ENCODE measurements at regions not wholly inside any gene's neighbourhood (a gene's known extent, or its start where the extent isn't known, plus 50 kb on each side); places are given as distances from the start of the nearest gene placed in this dataset.
"Not testable (repeated sequence)": the region's sequence is repeated elsewhere in the genome, so short reads cannot be mapped to it uniquely, and the experiment has no call there.

GRCh38 chr1:78284354-78284753 lies 206.4 kb upstream of the PTGFR start:
- in situ Hi-C loops (cut with HindIII; ENCODE audit: low pct_unique_long_range_greater_than_20kb, low sequenced_read_pairs): no loop called here
- no peak for DNase-seq (ENCODE audit: low read depth in 1 of 2, low spot score in 1 of 2)
- no peak for TF ChIP-seq JUND (IDR thresholded peaks at IDR 0.05; ENCODE audit: low read depth)

GRCh38 chr1:78286686-78287085 lies 204.1 kb upstream of the PTGFR start:
- in situ Hi-C loops (cut with HindIII; ENCODE audit: low pct_unique_long_range_greater_than_20kb, low sequenced_read_pairs): no loop called here
- DNase-seq (ENCODE audit: low read depth in 1 of 2, low spot score in 1 of 2): no peak
- no peak for TF ChIP-seq JUND (IDR thresholded peaks at IDR 0.05; ENCODE audit: low read depth)

GRCh38 chr1:78289603-78290002 lies 201.2 kb upstream of the PTGFR start:
- TF ChIP-seq JUND (IDR thresholded peaks at IDR 0.05; ENCODE audit: low read depth): no peak
- no peak for DNase-seq (ENCODE audit: low read depth in 1 of 2, low spot score in 1 of 2)
- in situ Hi-C loops (cut with HindIII; ENCODE audit: low pct_unique_long_range_greater_than_20kb, low sequenced_read_pairs): no loop called here

- TF ChIP-seq JUND (IDR thresholded peaks at IDR 0.05; ENCODE audit: low read depth): no peak
- no peak for DNase-seq (ENCODE audit: low read depth in 1 of 2, low spot score in 1 of 2)
- in situ Hi-C loops (cut with HindIII; ENCODE audit: low pct_unique_long_range_greater_than_20kb, low sequenced_read_pairs): no loop called here
These were observed 199.4 kb upstream of the PTGFR start for GRCh38 chr1:78291418-78291817.

GRCh38 chr1:78291872-78292271 lies 198.9 kb upstream of the PTGFR start:
- no peak for DNase-seq (ENCODE audit: low read depth in 1 of 2, low spot score in 1 of 2)
- in situ Hi-C loops (cut with HindIII; ENCODE audit: low pct_unique_long_range_greater_than_20kb, low sequenced_read_pairs): no loop called here
- TF ChIP-seq JUND (IDR thresholded peaks at IDR 0.05; ENCODE audit: low read depth): no peak

GRCh38 chr1:78292361-78292760 lies 198.4 kb upstream of the PTGFR start:
- in situ Hi-C loops (cut with HindIII; ENCODE audit: low pct_unique_long_range_greater_than_20kb, low sequenced_read_pairs): no loop called here
- no peak for DNase-seq (ENCODE audit: low read depth in 1 of 2, low spot score in 1 of 2)
- no peak for TF ChIP-seq JUND (IDR thresholded peaks at IDR 0.05; ENCODE audit: low read depth)

- DNase-seq (ENCODE audit: low read depth in 1 of 2, low spot score in 1 of 2): no peak
- no peak for TF ChIP-seq JUND (IDR thresholded peaks at IDR 0.05; ENCODE audit: low read depth)
- in situ Hi-C loops (cut with HindIII; ENCODE audit: low pct_unique_long_range_greater_than_20kb, low sequenced_read_pairs): no loop called here
These were observed 192.9 kb upstream of the PTGFR start for GRCh38 chr1:78297836-78298235.

GRCh38 chr1:78298349-78298748 lies 192.4 kb upstream of the PTGFR start:
- in situ Hi-C loops (cut with HindIII; ENCODE audit: low pct_unique_long_range_greater_than_20kb, low sequenced_read_pairs): no loop called here
- DNase-seq (ENCODE audit: low read depth in 1 of 2, low spot score in 1 of 2): no peak
- TF ChIP-seq JUND (IDR thresholded peaks at IDR 0.05; ENCODE audit: low read depth): no peak

GRCh38 chr1:78301141-78301540 lies 189.6 kb upstream of the PTGFR start:
- in situ Hi-C loops (cut with HindIII; ENCODE audit: low pct_unique_long_range_greater_than_20kb, low sequenced_read_pairs): no loop called here
- DNase-seq (ENCODE audit: low read depth in 1 of 2, low spot score in 1 of 2): no peak

GRCh38 chr1:78303620-78304019 lies 187.2 kb upstream of the PTGFR start:
- TF ChIP-seq JUND (IDR thresholded peaks at IDR 0.05; ENCODE audit: low read depth): no peak
- in situ Hi-C loops (cut with HindIII; ENCODE audit: low pct_unique_long_range_greater_than_20kb, low sequenced_read_pairs): no loop called here
- no peak for DNase-seq (ENCODE audit: low read depth in 1 of 2, low spot score in 1 of 2)

More at GRCh38 chr1:78301141-78301540, 189.6 kb upstream of the PTGFR start:
- TF ChIP-seq JUND (IDR thresholded peaks at IDR 0.05; ENCODE audit: low read depth): no peak

- no peak for DNase-seq (ENCODE audit: low read depth in 1 of 2, low spot score in 1 of 2)
- no peak for TF ChIP-seq JUND (IDR thresholded peaks at IDR 0.05; ENCODE audit: low read depth)
- in situ Hi-C loops (cut with HindIII; ENCODE audit: low pct_unique_long_range_greater_than_20kb, low sequenced_read_pairs): no loop called here
These were observed 186.4 kb upstream of the PTGFR start for GRCh38 chr1:78304341-78304740.

GRCh38 chr1:78304761-78305160 lies 186.0 kb upstream of the PTGFR start:
- in situ Hi-C loops (cut with HindIII; ENCODE audit: low pct_unique_long_range_greater_than_20kb, low sequenced_read_pairs): no loop called here
- no peak for TF ChIP-seq JUND (IDR thresholded peaks at IDR 0.05; ENCODE audit: low read depth)

GRCh38 chr1:78310261-78310660 lies 180.5 kb upstream of the PTGFR start:
- DNase-seq (ENCODE audit: low read depth in 1 of 2, low spot score in 1 of 2); in situ Hi-C loops (cut with HindIII; ENCODE audit: low pct_unique_long_range_greater_than_20kb, low sequenced_read_pairs): not testable (repeated sequence)

More at GRCh38 chr1:78304761-78305160, 186.0 kb upstream of the PTGFR start:
- no peak for DNase-seq (ENCODE audit: low read depth in 1 of 2, low spot score in 1 of 2)

GRCh38 chr1:78318011-78318410 lies 172.8 kb upstream of the PTGFR start:
- no peak for TF ChIP-seq JUND (IDR thresholded peaks at IDR 0.05; ENCODE audit: low read depth)
- DNase-seq (ENCODE audit: low read depth in 1 of 2, low spot score in 1 of 2): no peak
- in situ Hi-C loops (cut with HindIII; ENCODE audit: low pct_unique_long_range_greater_than_20kb, low sequenced_read_pairs): no loop called here
